ENCODE measurements at regions not wholly inside any gene's neighbourhood (a gene's known extent, or its start where the extent isn't known, plus 50 kb on each side); places are given as distances from the start of the nearest gene placed in this dataset.
"Not testable (repeated sequence)": the region's sequence is repeated elsewhere in the genome, so short reads cannot be mapped to it uniquely, and the experiment has no call there.

DNA sequence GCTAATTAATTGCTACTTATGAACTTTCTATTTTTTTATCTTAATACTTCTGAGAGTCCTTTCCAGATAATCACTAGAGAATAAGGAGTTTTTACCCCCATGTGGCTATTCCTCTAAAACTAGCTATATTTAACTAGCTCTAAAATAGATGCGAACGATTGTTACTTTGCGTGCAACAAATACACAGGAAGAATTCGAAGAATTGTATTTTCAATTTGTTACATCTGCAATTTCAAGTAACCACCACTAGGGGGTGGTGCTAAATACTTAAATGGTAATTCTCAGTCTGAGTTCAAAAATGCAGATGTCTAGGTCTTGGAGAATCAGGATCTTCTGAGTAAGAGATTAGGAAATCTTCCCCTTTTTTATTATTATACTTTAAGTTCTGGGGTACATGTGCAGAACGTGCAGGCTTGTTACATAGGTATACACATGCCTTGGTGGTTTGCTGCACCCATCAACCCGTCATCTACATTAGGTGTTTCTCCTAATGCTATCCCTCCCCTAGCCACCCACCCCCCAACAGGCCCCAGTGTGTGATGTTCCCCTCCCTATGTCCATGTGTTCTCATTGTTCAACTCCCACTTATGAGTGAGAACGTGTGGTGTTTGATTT, 80.9 kb upstream of the KIF2A start:
- TF ChIP-seq, protein P1, sequence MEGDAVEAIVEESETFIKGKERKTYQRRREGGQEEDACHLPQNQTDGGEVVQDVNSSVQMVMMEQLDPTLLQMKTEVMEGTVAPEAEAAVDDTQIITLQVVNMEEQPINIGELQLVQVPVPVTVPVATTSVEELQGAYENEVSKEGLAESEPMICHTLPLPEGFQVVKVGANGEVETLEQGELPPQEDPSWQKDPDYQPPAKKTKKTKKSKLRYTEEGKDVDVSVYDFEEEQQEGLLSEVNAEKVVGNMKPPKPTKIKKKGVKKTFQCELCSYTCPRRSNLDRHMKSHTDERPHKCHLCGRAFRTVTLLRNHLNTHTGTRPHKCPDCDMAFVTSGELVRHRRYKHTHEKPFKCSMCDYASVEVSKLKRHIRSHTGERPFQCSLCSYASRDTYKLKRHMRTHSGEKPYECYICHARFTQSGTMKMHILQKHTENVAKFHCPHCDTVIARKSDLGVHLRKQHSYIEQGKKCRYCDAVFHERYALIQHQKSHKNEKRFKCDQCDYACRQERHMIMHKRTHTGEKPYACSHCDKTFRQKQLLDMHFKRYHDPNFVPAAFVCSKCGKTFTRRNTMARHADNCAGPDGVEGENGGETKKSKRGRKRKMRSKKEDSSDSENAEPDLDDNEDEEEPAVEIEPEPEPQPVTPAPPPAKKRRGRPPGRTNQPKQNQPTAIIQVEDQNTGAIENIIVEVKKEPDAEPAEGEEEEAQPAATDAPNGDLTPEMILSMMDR (IDR thresholded peaks at IDR 0.05; ENCODE audit: low read depth, low read length): peak; percentile 22
- not testable (repeated sequence) for TF ChIP-seq EZH2phosphoT487 (IDR thresholded peaks at IDR 0.05; ENCODE audit: low read depth)

All from OCI-LY3 (cell line).